Endodermal cell (in vitro differentiated cells): ENCODE measurements at regions not wholly inside any gene's neighbourhood (a gene's known extent, or its start where the extent isn't known, plus 50 kb on each side); places are given as distances from the start of the nearest gene placed in this dataset.
A peak's percentile ranks its signal among the peaks of the same experiment; 100 is the strongest.

Source experiments
- DNase-seq: peaks from one replicate; pipeline ENCODE4 v3.0.0-alpha.2; 2017
- H3K27ac ChIP-seq: 2 replicates; pipeline ENCODE4 v1.5.1; 2013; ENCODE audit warnings: mild to moderate bottlenecking, low read depth, low read length, moderate library complexity
- H3K27me3 ChIP-seq: 2 replicates; pipeline ENCODE4 v1.6.1; 2013; ENCODE audit warnings: mild to moderate bottlenecking, low read length, moderate library complexity; ENCODE audit not compliant: insufficient read depth, control insufficient read depth, poor library complexity, severe bottlenecking
- H3K36me3 ChIP-seq: 2 replicates; pipeline ENCODE4 v1.7.0; 2013; ENCODE audit warnings: mild to moderate bottlenecking, low read length, moderate library complexity; ENCODE audit not compliant: control insufficient read depth, insufficient read depth
- H3K4me1 ChIP-seq: one replicate; pipeline ENCODE4 v1.7.0; 2013; ENCODE audit warnings: low read length; ENCODE audit not compliant: control insufficient read depth, insufficient read depth
- H3K4me3 ChIP-seq: 2 replicates; pipeline ENCODE4 v1.5.1; 2013; ENCODE audit warnings: mild to moderate bottlenecking, low read length, moderate library complexity
- H3K9ac ChIP-seq: 2 replicates; pipeline ENCODE4 v1.6.1; 2013; ENCODE audit warnings: mild to moderate bottlenecking, low read length, moderate library complexity; ENCODE audit not compliant: poor library complexity, severe bottlenecking; ENCODE audit errors: extremely low read depth
- H3K9me3 ChIP-seq: 2 replicates; pipeline ENCODE4 v1.6.1; 2013; ENCODE audit warnings: mild to moderate bottlenecking, low read length, moderate library complexity; ENCODE audit not compliant: control insufficient read depth
- H3K27ac Mint-ChIP-seq: 2 replicates; pipeline ENCODE4 v1.8.0; 2020; ENCODE audit warnings: mixed read lengths
- H3K27me3 Mint-ChIP-seq: 2 replicates; pipeline ENCODE4 v1.8.0; 2021; ENCODE audit warnings: mild to moderate bottlenecking, mixed read lengths; ENCODE audit not compliant: insufficient read depth
- H3K36me3 Mint-ChIP-seq: 2 replicates; pipeline ENCODE4 v1.8.0; 2020; ENCODE audit warnings: low read depth, mixed read lengths
- H3K4me1 Mint-ChIP-seq: 2 replicates; pipeline ENCODE4 v1.8.0; 2020; ENCODE audit warnings: mixed read lengths
- H3K4me3 Mint-ChIP-seq: 2 replicates; pipeline ENCODE4 v1.8.0; 2020; ENCODE audit warnings: mild to moderate bottlenecking, moderate library complexity, mixed read lengths
- H3K9me3 Mint-ChIP-seq: 2 replicates; pipeline ENCODE4 v1.8.0; 2020; ENCODE audit warnings: mild to moderate bottlenecking, mixed read lengths
- WGBS, 2 experiments: methylation state at CpG; one replicate each; pipeline versions ENCODE4 v1.1.5 to v1.1.7; 2013; ENCODE audit warnings: missing lambda C conversion rate in 2 of 2, mixed read lengths in 1 of 2; ENCODE audit not compliant: insufficient coverage in 1 of 2, insufficient read length in 1 of 2; 5-methylcytosine and 5-hydroxymethylcytosine counted together
- TF ChIP-seq, protein P1 (sequence below): fragments of 200-600 bp; sonication (generic); conservative IDR thresholded peaks from 2 replicates; pipeline ENCODE4 v1.5.0; 2021; ENCODE audit warnings: antibody characterized with exemption, mild to moderate bottlenecking

DNA sequence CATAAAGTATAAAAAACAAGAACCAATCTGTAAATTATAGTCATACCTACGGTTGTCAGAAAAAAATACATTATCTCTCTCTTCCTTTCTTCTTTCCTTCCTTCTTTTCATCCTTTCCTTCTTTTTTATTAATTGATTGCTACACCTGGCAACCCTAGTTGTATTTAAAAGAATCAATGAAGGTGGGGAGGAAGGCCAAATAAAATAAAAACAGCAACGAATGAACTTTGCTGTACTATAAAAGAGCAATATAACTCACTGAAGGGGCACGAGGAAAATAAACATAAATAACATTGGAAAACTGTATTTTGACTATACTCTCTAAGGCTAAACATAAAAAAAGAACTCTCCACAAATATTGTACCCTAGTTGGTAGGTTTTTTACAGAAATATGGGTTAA, 898.2 kb upstream of the USP15 start:
- H3K9me3 ChIP-seq, result no peaks in the 10 kb centered on the region
- H3K27ac ChIP-seq, result no peak overlapping the region
- H3K36me3 Mint-ChIP-seq, result no peaks in the 10 kb centered on the region
- H3K27me3 Mint-ChIP-seq, result no peaks in the 10 kb centered on the region
- H3K9ac ChIP-seq, result no peak overlapping the region
- no peaks in the 10 kb centered on the region for H3K4me1 ChIP-seq
- WGBS, 2 experiments, result 92% methylated on average over 3 of the region's 3 CpGs; no CpG with 5 or more reads in 1 of the 2 experiments
- no peaks in the 10 kb centered on the region for H3K27me3 ChIP-seq
- no peak overlapping the region for H3K27ac Mint-ChIP-seq
- TF ChIP-seq, protein P1, sequence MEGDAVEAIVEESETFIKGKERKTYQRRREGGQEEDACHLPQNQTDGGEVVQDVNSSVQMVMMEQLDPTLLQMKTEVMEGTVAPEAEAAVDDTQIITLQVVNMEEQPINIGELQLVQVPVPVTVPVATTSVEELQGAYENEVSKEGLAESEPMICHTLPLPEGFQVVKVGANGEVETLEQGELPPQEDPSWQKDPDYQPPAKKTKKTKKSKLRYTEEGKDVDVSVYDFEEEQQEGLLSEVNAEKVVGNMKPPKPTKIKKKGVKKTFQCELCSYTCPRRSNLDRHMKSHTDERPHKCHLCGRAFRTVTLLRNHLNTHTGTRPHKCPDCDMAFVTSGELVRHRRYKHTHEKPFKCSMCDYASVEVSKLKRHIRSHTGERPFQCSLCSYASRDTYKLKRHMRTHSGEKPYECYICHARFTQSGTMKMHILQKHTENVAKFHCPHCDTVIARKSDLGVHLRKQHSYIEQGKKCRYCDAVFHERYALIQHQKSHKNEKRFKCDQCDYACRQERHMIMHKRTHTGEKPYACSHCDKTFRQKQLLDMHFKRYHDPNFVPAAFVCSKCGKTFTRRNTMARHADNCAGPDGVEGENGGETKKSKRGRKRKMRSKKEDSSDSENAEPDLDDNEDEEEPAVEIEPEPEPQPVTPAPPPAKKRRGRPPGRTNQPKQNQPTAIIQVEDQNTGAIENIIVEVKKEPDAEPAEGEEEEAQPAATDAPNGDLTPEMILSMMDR, result no peak
- no peak for DNase-seq
- no peaks in the 10 kb centered on the region for H3K36me3 ChIP-seq
- H3K4me3 Mint-ChIP-seq, result no peak overlapping the region
- no peaks in the 10 kb centered on the region for H3K9me3 Mint-ChIP-seq
- H3K4me1 Mint-ChIP-seq, result no peaks in the 10 kb centered on the region
- H3K4me3 ChIP-seq, result no peak overlapping the region

DNA sequence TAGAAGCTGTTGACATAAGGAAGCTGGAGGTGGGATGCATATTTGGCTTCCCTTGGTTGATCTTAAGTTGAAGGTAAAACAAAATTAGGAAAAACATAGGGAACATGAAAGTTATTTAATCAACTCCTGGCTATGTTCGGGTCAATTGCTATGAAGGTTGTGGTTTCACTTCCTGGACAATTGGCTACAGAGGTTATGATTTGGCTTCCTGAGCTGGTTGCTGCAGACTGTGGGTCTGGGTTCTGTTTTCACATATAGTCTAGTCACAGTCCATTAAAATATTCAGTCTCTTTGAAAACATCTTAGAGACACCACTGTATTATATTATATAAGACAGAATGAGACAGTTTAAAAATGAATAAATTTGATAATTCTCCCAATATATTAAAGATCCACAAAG, 895.2 kb upstream of the USP15 start:
- Mint-ChIP-seq H3K4me3 (no peak overlapping the region), H3K27me3 (no peaks in the 10 kb centered on the region), H3K9me3 (no peaks in the 10 kb centered on the region), H3K4me1 (no peaks in the 10 kb centered on the region), H3K27ac (no peak overlapping the region), H3K36me3 (no peaks in the 10 kb centered on the region)
- no peak for DNase-seq
- H3K27me3 ChIP-seq, result no peaks in the 10 kb centered on the region
- 85% methylated on average over 1 of the region's 1 CpG; no CpG with 5 or more reads in 1 of the 2 experiments for WGBS, 2 experiments
- H3K27ac ChIP-seq, result no peak overlapping the region
- no peaks in the 10 kb centered on the region for H3K9me3 ChIP-seq
- no peak overlapping the region for H3K4me3 ChIP-seq
- TF ChIP-seq, protein P1, result no peak
- no peak overlapping the region for H3K9ac ChIP-seq
- H3K36me3 ChIP-seq, result no peaks in the 10 kb centered on the region
- H3K4me1 ChIP-seq, result no peaks in the 10 kb centered on the region

DNA sequence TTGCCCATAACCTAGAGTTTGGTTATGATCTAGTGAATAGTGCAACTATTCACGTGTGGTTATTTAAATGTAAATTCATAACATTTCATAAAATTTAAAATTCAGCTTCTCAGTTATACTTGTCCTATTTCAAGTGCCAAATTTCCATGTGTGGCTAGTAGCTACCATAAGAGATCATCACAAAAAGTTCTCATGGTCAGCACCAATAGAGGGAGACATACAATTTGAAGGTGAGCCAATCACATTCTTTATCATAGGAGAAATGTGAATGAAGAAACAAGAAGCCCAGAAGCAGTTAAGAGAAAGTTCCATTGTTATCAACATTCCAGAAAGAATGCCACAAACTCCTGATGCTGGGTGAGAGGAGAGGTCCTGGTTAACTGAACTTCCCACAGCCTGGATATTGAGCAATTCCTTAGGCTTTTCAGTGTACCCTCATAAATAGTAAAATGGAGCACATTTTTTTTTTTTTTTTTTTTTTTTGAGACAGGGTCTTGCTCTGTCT, 892.9 kb upstream of the USP15 start:
- Mint-ChIP-seq H3K9me3 (no peaks in the 10 kb centered on the region), H3K4me3 (no peak overlapping the region), H3K27ac (no peak overlapping the region), H3K4me1 (no peaks in the 10 kb centered on the region), H3K36me3 (no peaks in the 10 kb centered on the region), H3K27me3 (no peaks in the 10 kb centered on the region)
- TF ChIP-seq, protein P1, result peak; percentile 41
- DNase-seq, result no peak
- H3K4me3 ChIP-seq, result no peak overlapping the region
- no peak overlapping the region for H3K27ac ChIP-seq
- H3K27me3 ChIP-seq, result no peaks in the 10 kb centered on the region
- H3K9ac ChIP-seq, result no peak overlapping the region
- no peaks in the 10 kb centered on the region for H3K36me3 ChIP-seq
- H3K9me3 ChIP-seq, result no peaks in the 10 kb centered on the region
- H3K4me1 ChIP-seq, result no peaks in the 10 kb centered on the region
- no CpG with 5 or more reads among the region's 1 CpG for WGBS, 2 experiments
